HG03432 (cell line): ENCODE measurements at regions not wholly inside any gene's neighbourhood (a gene's known extent, or its start where the extent isn't known, plus 50 kb on each side); places are given as distances from the start of the nearest gene placed in this dataset.
"Not testable (repeated sequence)": the region's sequence is repeated elsewhere in the genome, so short reads cannot be mapped to it uniquely, and the experiment has no call there.

Experiments
- ATAC-seq: cut with Tn5 transposase; IDR thresholded peaks from one replicate; pipeline ENCODE4 v1.9.1; 2021; ENCODE audit warnings: mild to moderate bottlenecking, moderate library complexity; ENCODE audit not compliant: unreplicated experiment

GRCh38 chr1:94304553-94304952 lies 67.2 kb upstream of the ARHGAP29 start:
- ATAC-seq: no peak

DNA sequence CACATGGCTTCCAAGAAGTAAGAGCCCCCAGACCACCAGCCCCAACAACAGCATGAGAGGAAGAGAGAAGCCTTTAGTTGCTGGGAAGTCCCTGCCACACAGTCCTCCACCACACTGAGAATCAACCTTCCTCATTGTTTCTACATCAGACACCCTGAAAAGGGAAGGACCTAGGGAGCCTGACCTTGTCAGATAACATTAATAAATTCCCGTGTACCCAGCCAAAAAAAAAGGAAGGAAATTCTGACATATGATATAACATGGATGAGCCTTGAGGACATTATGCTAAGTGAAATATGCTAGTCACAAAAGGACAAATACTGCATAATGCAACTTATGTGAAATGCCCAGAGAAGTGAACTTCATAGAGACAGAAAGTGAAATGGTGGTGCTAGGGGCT lies 65.6 kb upstream of the ARHGAP29 start:
- ATAC-seq: no peak

DNA sequence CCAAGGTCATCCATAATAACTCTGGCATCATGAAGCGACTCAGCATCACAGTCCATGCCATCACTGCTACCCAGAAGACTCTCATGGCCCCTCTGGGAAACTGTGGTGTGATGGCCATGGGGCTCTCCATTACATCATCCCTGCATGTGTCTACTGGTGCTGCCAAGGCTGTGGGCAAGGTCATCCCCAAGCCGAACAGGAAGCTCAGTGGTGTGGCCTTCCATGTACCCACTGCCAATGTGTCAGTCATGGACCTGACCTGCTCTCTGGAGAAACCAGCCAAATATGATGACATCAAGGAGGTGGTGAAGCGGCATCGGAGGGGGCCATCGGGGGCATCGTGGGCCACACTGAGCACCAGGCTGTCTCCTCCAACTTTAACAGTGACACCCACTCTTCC lies 65.1 kb upstream of the ARHGAP29 start:
- no peak for ATAC-seq

DNA sequence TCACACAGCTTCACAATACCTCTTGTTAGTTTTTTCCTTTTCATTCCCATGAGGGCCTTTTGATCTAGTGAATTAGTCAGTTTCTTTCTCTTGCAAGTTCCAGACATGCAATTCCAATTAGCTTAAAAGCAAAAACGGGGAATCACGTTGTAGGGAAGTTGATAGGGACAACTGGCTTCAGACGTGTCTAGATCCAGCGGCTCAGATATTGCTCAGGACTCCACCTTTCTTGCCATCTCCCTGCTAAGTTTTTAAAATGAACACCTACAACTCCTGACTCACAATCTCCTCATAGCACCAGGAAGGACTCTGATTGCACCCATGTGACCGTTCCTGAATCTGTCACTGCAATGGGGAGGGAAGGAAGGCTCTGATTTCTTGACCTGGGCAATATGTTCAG lies 63.8 kb upstream of the ARHGAP29 start:
- no peak for ATAC-seq

DNA sequence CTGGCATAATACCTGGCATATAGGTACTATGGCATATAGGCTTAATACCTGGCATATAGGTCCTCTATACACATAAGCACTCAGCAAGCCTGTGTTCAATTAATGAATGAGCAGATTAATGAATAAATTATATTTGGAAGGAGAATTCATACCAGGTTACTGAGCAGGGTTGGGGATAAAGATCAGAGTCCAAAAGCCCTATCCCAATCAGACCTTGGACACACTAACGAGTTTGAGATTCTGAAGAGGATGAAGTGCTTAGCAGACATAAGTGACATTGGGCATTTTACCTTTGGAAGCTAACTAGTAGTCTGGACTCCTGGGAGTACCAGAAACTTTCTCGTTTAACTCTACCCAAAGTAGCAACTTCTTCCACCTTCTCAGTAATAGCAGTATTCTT lies 63.3 kb upstream of the ARHGAP29 start:
- no peak for ATAC-seq

- no peak for ATAC-seq
These were observed 62.5 kb upstream of the ARHGAP29 start for GRCh38 chr1:94299627-94300553.

- no peak for ATAC-seq
These were observed 61.5 kb upstream of the ARHGAP29 start for GRCh38 chr1:94298861-94299260.

- ATAC-seq: no peak
These were observed 58.6 kb upstream of the ARHGAP29 start for GRCh38 chr1:94296018-94296417.

DNA sequence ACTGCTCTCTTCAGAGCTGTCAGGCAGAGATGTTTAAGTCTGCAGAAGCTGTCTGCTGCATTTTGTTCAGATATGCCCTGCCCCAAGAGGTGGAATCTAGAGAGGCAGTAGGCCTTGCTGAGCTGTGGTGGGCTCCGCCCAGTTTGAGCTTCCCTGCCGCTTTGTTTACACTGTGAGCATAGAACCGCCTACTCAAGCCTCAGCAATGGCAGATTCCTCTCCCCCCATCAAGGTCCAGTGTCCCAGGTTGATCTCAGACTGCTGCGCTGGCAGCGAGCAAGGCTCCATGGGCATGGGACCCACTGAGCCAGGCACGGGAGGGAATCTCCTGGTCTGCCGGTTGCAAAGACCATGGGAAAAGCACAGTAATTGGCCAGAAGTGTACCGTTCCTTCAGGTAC lies 55.6 kb upstream of the ARHGAP29 start:
- ATAC-seq: not testable (repeated sequence)

GRCh38 chr1:94289244-94289643 lies 51.9 kb upstream of the ARHGAP29 start:
- not testable (repeated sequence) for ATAC-seq
